ENCODE measurements at regions not wholly inside any gene's neighbourhood (a gene's known extent, or its start where the extent isn't known, plus 50 kb on each side); places are given as distances from the start of the nearest gene placed in this dataset.

DNA sequence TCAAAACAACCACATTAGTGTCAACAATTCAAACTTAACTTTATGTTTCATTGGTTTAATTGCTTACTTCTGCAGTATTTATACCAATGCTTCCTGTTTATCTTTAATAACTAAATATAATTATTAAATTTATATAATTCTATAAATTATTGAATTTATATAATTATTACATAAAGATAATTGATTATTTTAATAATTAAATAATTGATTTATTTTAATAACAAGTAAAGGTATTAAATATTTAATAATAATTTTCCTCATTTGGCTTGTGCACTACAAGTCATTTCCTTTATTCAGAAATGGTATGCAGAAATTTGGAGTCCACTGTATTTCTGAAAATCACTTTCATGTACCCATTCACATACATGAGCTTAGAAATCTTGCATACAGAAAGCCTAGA, 156.2 kb upstream of the NSMCE3 start:
- DNase-seq (ENCODE audit: low spot score): no peak

DNA sequence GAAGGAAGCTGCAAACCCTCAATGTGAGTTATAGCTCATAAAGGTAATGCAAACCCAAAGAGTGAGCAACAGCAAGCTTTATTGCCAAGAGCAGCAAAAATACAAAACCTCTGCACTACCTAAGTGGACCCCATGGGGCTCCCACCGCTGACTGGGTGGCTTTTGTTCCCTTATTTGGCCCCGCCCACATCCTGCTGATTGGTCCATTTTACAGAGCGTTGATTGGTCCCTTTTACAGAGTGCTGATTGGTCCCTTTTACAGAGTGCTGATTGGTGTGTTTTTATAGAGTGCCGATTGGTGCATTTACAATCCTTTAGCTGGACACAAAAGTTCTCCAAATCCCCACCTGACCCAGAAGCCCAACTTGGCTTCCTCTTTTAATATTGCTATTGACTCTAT, 154.5 kb upstream of the NSMCE3 start:
- DNase-seq (ENCODE audit: low spot score): peak; percentile 4

GRCh38 chr15:29422606-29423005, 153.0 kb upstream of the NSMCE3 start:
- DNase-seq (ENCODE audit: low spot score): no peak

DNA sequence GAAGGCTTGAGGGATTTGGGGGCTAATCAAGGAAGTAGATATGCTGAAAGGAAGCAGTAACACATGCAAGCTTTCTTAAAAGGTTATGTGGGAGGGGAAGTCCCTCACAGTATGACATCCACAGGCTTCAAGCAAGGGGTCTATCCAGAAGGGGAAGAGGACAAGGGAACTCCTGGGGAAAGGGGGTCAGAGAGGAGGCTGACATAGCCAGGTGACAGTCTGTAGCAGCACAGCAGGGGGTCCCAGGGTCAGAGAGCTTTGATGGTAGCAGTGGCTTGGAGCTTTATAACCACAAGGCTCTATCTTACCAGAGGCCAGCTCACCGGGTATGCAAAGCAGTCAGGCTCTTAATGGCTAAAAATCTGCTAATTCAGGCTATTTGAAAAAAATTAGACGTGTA, 150.6 kb upstream of the NSMCE3 start:
- no peak for DNase-seq (ENCODE audit: low spot score)

DNA sequence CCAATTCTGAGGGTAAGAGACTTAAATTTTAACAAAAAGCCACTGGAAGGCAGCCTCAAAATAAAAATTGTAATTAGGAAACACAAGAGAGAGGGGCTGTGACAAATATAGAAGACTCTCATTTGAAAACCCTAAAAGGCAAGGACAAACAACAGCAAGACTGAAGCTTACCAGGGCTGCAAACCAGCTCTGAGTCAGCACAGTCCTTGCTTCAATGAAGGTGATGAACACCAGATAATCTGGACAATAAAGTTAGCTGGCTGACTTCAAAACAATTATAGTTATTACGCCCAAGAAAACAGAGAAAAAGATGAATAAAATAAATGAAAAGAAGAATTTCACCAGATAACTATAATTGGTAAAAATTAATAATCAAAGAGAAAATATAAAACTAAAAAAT, 149.3 kb upstream of the NSMCE3 start:
- no peak for DNase-seq (ENCODE audit: low spot score)

- DNase-seq (ENCODE audit: low spot score): no peak
These were observed 148.6 kb upstream of the NSMCE3 start for GRCh38 chr15:29418178-29418577.

DNA sequence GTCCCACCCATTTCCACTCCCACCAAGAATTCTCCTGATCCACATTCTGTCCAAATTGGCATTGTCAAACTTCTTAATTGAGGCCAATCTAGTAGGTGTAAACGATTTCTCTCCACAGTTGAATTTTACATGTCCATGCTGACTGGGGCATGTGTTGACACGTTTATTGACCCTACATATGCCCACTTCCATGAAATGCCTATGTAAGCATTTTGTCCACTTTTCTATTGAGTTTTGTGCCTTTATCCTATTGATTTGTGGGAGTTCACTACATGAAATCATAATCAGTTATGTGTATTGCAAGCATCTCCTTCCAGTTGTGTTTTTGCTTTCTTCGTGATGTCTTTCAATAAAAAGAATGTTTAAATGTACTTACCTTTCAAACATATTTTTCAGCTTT, 141.7 kb upstream of the NSMCE3 start:
- DNase-seq (ENCODE audit: low spot score): no peak

GRCh38 chr15:29410338-29410737, 140.7 kb upstream of the NSMCE3 start:
- no peak for DNase-seq (ENCODE audit: low spot score)

GRCh38 chr15:29409890-29410289, 140.3 kb upstream of the NSMCE3 start:
- DNase-seq (ENCODE audit: low spot score): no peak

DNA sequence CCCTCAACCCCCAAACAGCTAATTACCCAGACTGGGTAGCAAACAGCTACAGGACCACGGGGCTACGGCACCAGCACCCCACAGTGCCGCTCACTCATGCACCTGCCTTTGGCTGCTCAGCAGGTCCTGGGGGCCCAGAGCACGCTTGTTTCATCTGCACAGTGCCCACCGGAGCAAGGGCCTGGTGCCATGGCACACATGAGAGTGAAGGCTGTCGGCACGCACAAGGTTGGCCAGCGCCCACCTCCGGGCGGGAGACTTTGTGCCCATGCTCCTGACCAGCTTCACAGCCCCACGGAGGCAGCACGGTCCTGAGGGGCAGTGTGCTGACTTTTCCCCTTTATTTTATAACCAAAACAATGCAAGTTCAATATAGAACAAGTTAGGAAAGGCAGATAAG, 135.9 kb upstream of the NSMCE3 start:
- no peak for DNase-seq (ENCODE audit: low spot score)

DNA sequence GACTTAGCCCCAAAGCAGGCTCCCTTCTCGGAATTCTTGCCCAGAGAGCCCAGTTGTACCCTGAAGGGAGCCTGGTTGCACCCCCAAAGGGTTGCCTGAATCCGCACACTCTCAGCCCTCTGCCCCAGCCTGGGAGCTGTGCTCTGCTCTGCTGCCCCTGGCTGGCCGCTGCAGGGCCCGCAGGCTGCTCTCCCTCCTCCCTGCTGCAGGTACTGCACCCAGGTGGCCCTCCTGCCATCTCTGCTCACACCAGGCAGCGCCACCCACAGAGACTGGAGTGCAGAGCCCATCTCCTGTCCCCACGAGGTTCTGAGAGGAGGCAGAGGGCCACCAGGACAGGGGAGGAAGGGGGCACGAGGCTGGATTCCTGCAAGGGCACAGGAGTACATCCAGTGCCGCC, 134.2 kb upstream of the NSMCE3 start:
- no peak for DNase-seq (ENCODE audit: low spot score)

GRCh38 chr15:29401644-29402043, 132.0 kb upstream of the NSMCE3 start:
- DNase-seq (ENCODE audit: low spot score): no peak

DNA sequence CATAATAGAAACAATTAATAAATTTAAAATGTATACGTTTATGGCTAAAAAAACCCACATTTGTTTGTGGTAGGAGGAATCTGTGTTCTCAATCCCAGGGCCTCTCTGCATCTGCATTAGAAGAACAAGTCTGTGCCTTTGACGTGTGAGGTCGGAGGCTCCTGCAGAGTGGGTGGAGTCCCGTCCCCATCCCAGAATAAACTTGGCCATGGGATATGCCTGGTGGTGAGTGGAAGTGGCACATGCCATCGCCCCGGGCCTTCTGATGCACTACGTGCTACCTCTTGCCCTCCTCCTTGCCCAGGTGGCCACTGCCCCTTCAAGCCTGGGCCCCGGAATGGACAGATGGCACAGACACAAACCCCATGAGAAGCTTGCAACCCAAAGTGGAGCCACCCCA, 131.1 kb upstream of the NSMCE3 start:
- no peak for DNase-seq (ENCODE audit: low spot score)

GRCh38 chr15:29398907-29399306, 129.3 kb upstream of the NSMCE3 start:
- no peak for DNase-seq (ENCODE audit: low spot score)

DNA sequence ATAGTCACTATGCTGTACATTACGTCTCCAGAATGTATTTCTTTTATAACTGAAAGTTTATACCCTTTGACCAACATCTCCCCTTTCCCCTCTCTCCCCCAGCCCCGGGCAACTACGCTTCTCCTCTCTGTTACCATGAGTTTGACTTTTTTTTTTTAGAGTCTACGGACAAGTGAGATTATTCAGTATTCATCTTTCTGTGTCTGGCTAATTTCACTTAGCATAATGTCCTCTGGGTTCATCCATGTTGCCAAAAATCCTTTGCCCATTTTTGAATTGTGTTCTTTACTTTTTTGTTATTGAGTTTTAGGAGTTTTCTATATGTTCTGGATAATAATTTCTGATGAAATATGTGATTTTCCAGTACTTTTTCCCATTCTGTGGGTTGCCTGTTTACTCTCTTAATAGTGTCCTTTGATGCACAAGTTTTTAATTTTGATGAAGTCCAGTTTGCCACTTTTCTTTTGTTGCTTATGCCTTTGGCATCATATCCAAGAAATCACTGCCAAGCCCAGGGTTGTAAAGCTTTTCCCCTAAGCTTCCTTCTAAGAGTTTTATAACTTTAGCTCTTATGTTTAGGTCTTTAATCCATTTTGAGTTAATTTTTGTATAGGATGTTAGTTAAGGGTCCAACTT, 126.7 kb upstream of the NSMCE3 start:
- DNase-seq (ENCODE audit: low spot score): no peak

- no peak for DNase-seq (ENCODE audit: low spot score)
These were observed 123.8 kb upstream of the NSMCE3 start for GRCh38 chr15:29393443-29393842.

- no peak for DNase-seq (ENCODE audit: low spot score)
These were observed 122.7 kb upstream of the NSMCE3 start for GRCh38 chr15:29392358-29392757.

DNA sequence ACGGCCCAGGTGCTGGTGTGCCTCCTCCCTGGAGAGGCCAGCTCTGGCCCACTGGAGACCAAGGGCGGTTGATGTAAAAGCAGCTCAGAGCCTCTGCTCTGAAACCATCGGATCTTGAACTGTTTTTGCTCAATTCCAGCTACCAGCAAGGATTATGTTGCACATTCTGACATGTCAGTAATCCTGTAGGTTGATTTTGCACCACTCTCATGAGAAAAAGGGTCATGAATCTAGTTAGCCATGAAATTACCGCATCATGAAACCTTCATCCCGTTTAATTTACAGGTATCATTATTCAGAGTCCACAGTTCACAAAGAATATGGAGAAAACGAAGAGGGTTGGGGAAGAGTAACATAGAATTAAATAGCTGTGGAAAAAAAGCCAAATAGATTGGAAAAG, 120.4 kb upstream of the NSMCE3 start:
- no peak for DNase-seq (ENCODE audit: low spot score)

DNA sequence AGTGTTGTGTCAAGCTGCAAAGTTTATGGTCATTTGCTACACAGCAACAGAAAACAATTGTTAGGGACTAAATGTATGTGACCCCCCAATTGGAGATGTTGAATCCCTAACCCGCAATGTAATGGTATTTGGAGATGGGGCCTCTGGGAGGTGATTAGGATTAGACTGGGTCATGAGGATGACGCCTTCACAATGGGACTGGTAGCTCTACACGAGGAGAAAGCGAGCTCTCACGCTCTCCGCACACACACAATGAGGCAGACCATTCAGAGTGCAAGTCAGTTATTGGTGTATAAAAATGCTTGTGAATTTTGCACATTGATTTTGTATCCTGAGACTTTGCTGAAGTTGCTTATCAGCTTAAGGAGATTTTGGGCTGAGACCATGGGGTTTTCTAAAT, 116.9 kb upstream of the NSMCE3 start:
- no peak for DNase-seq (ENCODE audit: low spot score)

DNA sequence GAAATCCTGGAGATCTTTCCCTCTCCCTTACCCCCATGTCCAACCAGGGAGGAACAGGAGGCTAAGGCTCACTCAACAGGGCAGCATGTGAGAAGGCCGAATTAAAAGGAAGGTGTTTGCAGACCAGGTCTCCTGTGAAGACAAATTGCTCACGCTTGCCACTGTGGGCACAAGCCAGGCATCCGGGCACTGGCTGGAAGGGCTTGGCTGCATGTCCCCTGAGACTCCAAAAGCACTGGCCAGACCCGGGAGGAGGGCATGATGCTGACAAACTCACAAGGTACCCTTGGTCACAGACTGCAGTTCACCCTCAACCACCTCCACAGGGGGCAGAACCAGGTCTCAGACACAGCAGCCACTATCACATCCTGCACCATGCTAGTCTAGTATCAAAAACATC, 113.7 kb upstream of the NSMCE3 start:
- DNase-seq (ENCODE audit: low spot score): no peak

GRCh38 chr15:29382862-29383261, 113.2 kb upstream of the NSMCE3 start:
- DNase-seq (ENCODE audit: low spot score): no peak

GRCh38 chr15:29380466-29380865, 110.8 kb upstream of the NSMCE3 start:
- DNase-seq (ENCODE audit: low spot score): no peak

DNA sequence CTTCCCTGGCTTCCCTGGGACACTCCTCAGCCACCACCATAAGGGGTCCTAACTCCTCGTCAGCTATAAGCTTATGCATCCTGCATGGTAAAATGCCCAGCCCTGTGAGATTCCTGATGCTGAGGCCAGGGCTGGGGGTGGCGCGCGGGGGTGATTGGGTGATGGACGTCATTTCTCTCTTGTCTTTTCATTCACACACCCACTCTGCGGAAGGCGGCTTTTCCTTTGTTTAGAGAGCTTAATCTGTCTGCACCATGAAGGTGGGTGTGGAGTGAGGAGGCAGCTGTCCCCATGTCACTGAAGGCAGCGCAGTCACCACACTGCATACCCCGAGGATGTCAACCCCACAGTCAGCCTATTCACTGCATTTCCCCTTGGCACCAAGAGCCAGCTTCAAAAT, 110.0 kb upstream of the NSMCE3 start:
- no peak for DNase-seq (ENCODE audit: low spot score)

DNA sequence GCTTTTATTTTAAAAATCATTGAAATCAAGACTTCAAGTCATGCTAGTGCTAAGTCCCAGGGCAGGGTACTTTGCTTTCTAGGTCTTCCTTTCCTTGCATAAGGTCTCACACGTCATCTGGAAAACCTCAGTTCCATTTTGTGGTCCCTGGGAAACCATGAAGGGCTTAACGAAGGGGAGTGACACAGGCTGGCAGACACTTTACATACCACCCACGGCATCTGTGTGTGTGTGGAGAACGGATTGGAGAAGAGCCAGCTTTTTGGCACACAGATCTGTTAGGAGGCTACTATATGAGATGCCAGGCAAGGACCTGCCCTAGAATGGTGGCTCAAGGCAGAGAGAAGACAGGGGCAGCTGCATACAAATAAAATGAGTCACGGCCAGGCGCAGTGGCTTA, 107.5 kb upstream of the NSMCE3 start:
- DNase-seq (ENCODE audit: low spot score): no peak

DNA sequence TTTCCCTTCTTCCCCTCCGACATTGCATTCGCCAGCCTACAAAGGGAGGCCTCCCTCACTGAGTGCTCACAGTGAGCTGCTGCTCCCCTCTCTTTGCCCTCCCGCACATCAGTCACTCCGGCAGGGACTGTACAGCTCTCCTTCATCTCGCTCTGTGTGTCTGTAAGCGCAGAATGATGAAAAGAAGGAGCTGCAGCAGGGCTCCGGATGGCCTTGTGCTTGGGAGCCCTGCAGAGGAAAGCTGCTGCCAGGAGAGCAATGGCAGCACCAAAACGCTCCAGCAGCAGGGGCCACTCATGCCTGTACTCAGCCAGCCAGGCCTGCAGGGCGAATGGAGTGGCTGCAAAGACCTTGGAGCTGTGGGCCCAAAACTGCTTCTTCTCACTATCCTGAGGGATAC, 107.0 kb upstream of the NSMCE3 start:
- DNase-seq (ENCODE audit: low spot score): no peak

Measured in A172 (cell line).